Adrenal gland (tissue), 5 donors: ENCODE measurements at regions not wholly inside any gene's neighbourhood (a gene's known extent, or its start where the extent isn't known, plus 50 kb on each side); places are given as distances from the start of the nearest gene placed in this dataset.

Experiments used
- POLR2A ChIP-seq, 2 donors: fragments of 450-650 bp; IDR thresholded peaks; one replicate each; pipeline ENCODE4 v1.6.1; 2017; ENCODE audit warnings: antibody characterized with exemption in 2 of 2, mild to moderate bottlenecking in 2 of 2, moderate library complexity in 1 of 2
- TF ChIP-seq, protein P1 (sequence below), 6 experiments: fragments of 450-650 bp in 4 of 6; fragments of 200-600 bp in 2 of 6; sonication (generic) in 1 of 6; IDR thresholded peaks; 1 replicate in 5 of 6; 2 replicates in 1 of 6; pipeline versions ENCODE4 v1.5.1 to v1.8.0; 2016 to 2021; ENCODE audit warnings: antibody characterized with exemption in 6 of 6, mild to moderate bottlenecking in 2 of 6, moderate library complexity in 1 of 6
- donor health status: DM: no; HTN: no; CAD: no.

DNA sequence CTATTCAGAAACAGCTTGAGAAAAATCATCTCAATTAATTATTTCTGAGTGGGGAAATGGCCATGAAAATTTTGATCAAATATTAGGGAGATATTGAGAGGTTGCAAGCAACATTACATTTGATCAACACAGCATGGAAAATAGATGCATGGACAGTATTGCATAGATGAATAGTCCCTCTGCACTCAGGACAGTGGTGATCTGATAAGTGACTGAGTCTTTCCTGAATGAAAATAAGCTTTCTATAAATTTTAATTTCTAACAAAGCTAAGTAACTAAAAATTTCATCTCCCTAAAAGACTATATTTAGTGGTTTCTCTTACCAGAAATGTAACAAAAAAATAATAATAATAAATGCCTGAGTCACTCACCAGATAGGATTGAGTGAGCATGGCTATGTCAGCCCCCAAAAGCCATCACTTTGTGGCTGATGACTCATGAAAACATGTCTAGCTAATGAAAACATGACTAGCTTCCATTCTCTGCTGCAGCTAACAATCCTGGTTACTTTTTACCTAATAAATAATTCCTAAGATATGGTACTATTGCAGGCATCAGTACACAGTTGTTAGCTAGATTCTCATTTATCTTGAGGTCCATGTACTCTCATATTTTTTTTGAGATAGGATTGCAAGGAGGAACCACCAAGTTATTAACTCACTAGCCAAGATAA is 1294.8 kb upstream of the ACO1 start:
- TF ChIP-seq, protein P1, sequence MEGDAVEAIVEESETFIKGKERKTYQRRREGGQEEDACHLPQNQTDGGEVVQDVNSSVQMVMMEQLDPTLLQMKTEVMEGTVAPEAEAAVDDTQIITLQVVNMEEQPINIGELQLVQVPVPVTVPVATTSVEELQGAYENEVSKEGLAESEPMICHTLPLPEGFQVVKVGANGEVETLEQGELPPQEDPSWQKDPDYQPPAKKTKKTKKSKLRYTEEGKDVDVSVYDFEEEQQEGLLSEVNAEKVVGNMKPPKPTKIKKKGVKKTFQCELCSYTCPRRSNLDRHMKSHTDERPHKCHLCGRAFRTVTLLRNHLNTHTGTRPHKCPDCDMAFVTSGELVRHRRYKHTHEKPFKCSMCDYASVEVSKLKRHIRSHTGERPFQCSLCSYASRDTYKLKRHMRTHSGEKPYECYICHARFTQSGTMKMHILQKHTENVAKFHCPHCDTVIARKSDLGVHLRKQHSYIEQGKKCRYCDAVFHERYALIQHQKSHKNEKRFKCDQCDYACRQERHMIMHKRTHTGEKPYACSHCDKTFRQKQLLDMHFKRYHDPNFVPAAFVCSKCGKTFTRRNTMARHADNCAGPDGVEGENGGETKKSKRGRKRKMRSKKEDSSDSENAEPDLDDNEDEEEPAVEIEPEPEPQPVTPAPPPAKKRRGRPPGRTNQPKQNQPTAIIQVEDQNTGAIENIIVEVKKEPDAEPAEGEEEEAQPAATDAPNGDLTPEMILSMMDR (IDR thresholded peaks at IDR 0.05), result no peak
- no peak for TF ChIP-seq POLR2A (IDR thresholded peaks at IDR 0.05)
